SH-SY5Y (cell line): ENCODE measurements at regions not wholly inside any gene's neighbourhood (a gene's known extent, or its start where the extent isn't known, plus 50 kb on each side); places are given as distances from the start of the nearest gene placed in this dataset.

ENCODE experiments used
- GATA2 ChIP-seq: IDR thresholded peaks from 2 replicates; pipeline ENCODE4 v1.6.1; 2011; ENCODE audit warnings: mild to moderate bottlenecking, low read depth, low read length
- GATA3 ChIP-seq: IDR thresholded peaks from 2 replicates; pipeline ENCODE4 v1.6.1; 2011; ENCODE audit warnings: low read depth, mild to moderate bottlenecking, low read length, moderate library complexity

GRCh38 chr2:76556018-76556417 is 845.3 kb upstream of the GCFC2 start:
- no peak for TF ChIP-seq GATA2
- no peak for TF ChIP-seq GATA3
